ENCODE measurements at regions not wholly inside any gene's neighbourhood (a gene's known extent, or its start where the extent isn't known, plus 50 kb on each side); places are given as distances from the start of the nearest gene placed in this dataset.

DNA sequence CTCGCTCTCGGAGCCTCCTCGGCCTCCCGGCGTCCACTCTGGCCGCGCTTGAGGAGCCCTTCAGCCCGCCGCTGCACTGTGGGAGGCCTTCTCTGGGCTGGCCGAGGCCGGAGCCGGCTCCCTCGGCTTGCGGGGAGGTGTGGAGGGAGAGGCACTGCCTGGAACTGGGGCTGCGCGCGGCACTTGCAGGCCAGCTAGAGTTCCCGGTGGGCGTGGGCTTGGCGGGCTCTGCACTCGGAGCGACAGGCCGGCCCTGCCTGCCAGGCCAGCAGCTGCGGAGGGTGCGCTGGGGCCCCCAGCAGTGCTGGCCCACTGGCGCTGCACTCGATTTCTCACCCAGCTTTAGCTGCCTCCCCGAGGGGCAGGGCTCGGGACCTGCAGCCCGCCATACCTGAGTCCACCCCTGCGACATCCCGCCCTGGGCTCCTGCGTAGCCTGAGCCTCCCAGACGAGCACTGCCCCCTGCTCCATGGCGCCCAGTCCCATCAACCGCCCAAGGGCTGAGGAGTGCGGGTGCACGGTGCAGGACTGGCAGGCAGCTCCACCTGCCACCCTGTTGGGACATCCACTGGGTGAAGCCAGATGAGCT is 765.0 kb downstream of the IGSF11 start:
- DNase-seq (ENCODE audit: low read depth) = no peak

DNA sequence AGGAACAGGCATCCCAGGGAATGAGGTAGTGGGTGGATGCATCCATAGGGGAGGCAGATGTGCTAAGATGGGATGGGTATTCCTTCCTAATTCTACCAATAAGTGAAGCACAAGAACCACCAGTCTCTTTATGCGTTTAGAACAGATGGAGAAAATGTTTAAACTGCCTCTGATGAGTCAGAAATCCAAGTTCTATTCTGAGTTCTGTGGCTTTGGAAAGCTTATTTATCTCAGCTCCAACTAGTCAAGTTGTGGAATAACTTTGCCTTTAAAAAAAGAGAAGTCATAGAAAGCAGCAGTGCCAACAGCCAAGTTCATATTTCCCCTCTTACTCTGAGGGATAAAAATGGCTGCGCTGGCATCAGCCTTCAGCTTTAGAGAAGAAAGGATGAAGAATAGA is 761.7 kb downstream of the IGSF11 start:
- no peak for DNase-seq (ENCODE audit: low read depth)

DNA sequence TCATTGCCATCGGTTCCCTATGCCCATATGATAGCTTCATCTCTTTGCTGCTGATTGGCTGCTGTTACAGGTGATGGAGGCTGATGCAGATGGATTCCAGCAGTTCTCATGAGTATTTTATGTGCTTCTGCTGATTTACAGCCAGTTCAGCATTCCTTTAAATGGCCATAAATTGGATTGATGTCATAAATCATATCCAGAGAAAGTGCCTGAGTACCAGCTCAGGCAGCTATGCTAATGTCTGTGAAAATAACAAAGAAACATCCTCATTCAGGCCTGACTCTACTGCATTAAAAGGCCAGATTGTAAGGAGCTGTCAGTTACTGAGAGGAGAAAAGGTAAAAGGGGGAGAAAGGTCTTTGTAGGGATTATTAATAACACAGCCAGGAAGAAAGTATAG is 756.8 kb downstream of the IGSF11 start:
- DNase-seq (ENCODE audit: low read depth) = no peak

DNA sequence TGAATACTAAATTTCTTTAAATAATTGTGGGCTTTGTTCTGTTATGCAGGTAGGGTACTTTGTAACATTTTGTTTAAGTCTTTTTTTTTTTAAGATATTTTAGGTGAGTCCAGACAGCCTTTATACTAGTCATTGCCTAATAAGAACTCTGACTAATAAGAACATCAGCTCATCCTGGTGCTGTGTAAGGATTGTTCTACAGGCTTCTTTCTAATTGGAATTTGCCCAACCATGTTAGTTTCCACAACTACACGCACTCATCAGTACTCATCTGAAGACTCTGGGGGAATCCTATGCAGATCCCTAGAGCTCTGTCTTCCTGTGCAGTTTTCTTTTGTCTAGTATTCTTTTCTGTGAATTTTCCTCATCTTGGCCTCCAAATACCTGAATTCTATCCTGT is 741.8 kb downstream of the IGSF11 start:
- no peak for DNase-seq (ENCODE audit: low read depth)

DNA sequence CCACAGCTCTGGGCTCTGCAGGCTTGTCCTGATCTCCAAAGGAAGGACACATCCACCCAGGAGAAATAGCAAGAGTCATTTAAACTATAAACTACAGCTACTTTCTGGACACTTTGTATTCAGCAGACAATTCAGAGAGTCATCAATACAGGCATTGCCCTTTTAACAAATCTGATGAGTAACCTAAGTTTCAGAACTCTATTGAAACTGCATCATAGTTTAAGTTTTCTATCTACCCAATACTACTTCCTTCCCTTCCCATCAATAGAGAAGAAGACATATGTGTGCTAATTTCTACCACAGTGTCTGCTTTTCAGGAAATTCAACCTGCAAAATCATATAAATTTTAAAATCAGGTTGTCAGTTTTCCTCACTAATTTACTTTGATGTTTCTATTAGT is 736.5 kb downstream of the IGSF11 start:
- DNase-seq (ENCODE audit: low read depth) = no peak

DNA sequence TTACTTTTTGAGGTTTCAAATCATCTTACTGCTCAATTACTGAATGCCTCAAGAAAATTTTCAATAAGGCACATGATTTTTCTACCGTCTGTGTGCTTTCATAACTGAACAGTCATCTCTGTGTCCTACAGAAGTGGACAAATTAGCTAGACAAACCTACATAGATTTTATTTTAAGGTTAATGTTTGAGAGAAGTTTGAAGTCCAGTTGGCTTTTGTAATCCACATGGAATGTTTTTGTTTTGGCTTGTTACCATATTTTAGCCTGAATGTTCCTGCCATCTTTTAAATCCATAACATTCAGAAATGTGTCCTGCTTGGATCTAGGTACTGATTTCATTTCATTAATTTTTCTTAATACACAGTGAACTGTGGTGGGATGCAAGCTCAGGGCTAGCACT is 730.1 kb downstream of the IGSF11 start:
- no peak for DNase-seq (ENCODE audit: low read depth)

DNA sequence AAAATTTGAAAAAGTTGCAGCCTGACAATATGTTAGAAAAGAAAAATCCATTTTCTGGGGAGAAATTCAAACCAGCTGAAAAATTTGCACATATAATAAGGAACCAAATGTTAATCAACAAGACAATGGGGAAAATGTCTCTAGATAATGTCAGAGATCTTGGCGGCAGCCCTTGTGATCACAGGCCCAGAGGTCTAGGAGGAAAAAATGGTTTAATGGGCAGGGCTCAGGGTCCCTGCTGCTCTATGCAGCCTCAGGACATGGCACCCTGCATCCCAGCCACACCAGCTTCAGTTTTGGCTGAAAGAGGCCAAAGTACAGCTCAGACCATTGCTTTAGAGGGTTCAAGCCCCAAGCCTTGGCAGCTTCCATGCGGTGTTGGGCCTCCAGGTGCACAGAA is 701.9 kb downstream of the IGSF11 start:
- no peak for DNase-seq (ENCODE audit: low read depth)

DNA sequence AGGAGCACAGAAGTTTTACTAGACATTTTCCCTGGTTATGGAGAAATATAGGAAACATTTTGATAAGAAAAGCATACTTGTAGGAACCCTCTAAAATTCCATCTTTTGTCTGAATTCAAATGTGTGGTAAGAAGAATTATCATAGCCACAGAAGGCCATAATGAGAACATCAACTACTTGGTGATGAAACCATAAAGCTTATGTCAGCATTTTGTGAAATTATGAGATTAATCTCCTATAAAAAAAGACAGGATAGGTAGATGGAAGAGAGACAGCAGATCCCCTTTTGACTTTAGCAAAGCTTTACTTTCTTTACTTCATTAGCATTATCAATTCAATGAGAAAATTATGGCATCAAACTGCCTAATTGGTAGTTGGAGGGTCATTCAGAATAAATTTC is 697.0 kb downstream of the IGSF11 start:
- DNase-seq (ENCODE audit: low read depth) = no peak

DNA sequence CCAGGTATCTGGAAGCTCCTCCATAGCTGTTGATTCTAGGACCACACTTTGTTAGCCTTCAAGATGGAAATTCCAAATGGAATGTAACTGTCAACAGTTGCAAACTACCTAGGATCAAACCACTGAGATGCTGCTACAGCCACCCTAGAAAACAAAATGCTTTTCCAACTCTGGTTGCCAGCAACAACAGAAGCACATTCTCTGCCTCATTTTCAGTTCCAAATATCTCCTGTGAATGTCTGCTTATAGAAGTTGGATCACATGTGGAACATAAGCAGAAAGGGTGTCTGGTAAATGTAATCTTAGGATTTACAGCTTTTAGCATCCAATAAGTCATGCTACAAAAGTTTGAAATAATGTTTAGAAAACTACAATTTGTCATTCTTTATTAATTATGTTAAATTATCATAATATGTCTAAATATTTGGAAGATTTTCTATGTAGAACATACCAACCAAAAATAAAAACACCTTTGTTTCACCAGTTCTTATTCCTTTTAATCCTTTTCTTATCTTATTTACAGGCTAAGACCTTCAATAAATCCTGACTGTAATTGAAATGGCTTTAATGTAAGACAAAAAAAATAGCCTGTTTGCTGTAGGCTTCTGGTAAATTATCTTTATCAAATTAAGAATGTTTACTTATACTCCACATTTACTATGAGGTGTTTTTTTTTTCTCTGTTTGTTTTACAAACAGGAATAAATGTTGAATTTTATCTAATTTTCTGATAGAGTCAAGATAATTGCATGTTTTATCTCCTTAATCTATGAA is 687.1 kb downstream of the IGSF11 start:
- no peak for DNase-seq (ENCODE audit: low read depth)

DNA sequence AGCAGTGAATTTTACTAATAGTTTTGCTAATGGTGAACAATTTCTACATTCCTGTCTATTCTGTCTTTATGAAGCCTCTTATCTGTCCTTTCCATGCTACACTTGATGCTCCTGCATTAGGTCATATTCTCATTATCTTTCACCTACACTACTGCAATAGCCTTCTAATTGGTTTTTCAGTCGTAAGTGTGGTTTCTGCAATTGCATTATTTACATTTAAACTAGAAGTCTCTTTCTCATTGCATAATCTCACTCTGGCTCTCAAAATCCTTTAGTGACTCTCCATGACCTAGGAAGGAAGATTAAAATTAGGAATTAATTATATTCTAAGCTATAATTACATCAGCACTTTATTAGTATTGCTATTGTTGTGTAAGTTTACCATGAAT is 686.5 kb downstream of the IGSF11 start:
- DNase-seq (ENCODE audit: low read depth) = no peak

DNA sequence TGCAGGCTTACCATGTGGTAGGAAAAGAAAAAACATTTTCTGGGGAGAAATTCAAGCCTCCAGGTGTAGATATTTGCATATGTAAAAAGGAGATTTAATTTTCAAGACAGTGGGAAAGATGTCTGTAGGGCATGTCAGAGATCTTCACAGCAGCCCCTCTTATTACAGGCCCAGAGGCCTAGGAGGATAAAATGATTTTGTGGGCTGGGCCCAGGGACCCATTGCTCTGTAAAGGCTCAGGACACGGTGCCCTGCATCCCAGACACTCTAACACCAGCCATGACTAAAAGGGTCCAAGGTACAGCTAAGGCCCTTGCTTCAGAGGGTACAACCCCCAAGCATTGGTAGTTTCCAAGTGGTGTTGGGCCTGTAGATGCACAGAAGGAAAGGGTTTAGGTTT is 680.1 kb downstream of the IGSF11 start:
- DNase-seq (ENCODE audit: low read depth) = no peak

DNA sequence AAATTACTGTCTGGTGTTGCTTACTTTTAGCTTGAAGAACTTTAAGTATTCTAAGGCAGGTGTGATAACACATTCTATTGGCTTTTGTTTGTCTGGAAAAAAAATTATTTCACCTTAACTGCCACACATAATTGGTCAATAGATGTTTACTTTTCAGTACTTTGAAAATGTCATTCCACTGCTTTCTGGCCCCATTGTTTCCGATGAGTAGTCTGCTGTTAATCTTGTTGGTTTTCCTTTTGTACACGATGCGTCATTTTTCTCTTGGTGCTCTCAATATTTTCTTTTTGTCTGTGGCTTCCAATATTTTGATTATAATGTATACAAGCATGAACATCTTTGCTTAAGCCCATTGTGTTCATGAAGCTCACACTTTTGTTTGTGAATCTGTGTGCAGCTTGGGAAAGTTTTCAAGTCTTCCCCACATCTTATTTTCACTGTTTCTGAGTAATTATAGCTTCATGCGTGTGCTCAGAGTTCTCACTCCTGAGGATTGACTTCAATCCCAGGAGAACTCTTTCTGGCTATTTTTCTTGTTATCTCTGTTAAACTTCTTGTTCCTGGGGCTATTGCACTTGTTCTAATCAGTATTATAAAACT is 664.7 kb downstream of the IGSF11 start:
- no peak for DNase-seq (ENCODE audit: low read depth)

DNA sequence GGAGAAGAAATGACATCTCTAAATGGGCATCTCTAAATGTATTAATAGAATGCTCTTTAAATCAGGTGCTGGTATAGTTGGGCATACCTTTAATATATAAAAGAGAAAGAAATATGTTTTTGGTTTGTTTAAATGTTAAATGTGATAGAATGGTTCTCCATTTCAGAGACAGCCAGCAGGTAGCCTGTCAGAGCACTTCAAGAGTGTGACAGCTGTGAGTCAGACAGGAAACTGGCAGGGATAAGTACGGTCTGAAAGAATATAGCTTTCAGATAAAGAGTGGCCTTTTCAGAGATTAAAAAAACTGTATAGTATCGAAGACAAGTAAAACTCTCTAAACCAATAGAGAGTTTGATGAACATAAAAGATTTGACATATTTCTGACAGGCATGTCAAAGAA is 654.1 kb downstream of the IGSF11 start:
- no peak for DNase-seq (ENCODE audit: low read depth)

DNA sequence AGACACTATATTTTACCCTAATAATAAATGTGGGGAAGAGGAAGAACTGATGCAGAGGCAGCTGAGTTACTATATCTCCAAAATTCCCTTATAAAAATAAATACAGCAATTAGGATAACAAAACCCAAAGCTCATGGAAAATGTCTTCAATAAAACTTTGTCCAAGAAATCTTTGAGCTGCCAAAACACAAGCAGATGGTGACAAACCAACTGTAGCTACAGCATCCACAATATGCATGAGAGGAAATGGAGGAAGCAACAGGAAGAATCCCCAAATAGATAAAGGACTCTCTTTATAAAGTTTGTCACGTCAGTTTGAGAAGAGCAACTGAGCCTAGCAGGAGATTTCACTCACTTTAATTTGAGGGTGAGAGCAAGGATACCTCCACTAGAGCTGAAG is 638.2 kb downstream of the IGSF11 start:
- no peak for DNase-seq (ENCODE audit: low read depth)

DNA sequence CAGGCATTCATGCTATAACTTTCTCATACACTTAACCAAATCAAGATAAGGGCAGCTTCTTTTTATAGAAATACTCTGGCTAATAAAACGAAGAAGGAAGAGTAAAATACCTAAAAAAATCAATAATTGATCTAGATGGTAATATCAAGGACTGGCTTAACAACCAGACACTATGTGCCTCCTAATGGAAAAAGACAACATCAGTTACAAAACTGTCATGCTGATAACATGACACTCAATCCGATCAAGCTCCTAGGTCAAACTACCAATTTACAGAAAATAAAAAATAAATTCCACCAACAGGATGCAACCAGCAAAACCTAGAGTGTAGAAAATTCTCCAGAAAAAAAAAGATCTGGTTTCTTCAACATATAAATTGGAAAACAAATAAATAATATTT is 634.6 kb downstream of the IGSF11 start:
- no peak for DNase-seq (ENCODE audit: low read depth)

DNA sequence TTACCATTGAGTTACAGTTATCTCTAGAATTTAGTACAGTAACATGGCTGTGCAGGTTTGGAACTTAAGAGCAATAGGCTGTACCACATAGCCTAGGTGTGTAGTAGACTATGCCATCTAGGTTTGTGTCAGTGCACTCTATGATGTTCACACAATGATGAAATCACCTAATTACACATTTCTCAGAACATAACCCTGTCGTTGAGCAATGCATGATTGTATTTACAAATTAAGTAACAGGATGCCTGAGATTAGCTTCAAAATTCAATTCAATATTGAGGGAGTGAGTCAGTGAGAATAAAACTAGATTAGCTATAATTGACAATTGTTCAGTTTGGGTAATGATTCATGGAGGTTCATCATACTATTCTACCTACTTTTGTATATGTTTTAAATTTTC is 633.8 kb downstream of the IGSF11 start:
- no peak for DNase-seq (ENCODE audit: low read depth)

DNA sequence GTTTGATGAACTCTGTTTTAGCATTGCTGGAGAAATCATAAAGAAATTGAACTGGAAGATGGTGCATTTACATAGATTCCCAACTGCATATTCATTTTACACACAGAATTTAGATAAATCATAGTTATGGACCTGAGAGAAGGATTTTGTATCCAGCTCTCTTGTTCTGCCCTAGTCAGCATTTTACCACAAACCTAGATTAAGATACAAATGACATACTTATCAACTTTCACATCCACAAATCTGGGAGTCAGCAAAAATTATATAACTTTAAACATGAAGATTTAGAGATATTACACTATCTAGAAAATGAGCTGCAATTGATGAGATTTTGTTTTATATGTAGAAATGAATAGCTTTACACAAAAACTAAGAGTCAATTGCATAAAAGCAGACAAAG is 632.8 kb downstream of the IGSF11 start:
- no peak for DNase-seq (ENCODE audit: low read depth)

DNA sequence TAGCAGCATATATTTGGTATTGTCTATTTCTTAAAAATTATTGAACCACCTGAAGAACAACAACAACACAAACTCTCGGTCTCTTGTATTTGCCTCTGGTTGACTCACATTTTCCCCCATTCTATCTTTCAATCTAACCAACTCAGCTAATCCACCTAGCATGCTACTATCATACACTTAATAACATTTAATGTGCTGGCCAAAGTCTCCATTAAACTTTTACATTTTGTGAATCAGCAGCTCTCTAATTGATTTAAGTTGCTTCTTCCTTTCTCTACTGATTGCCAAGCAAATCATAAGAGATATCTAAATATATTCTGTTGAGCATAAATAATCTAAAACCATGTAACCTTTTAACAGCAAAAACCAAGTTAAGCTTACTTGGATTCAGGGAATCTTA is 631.7 kb downstream of the IGSF11 start:
- DNase-seq (ENCODE audit: low read depth) = no peak

DNA sequence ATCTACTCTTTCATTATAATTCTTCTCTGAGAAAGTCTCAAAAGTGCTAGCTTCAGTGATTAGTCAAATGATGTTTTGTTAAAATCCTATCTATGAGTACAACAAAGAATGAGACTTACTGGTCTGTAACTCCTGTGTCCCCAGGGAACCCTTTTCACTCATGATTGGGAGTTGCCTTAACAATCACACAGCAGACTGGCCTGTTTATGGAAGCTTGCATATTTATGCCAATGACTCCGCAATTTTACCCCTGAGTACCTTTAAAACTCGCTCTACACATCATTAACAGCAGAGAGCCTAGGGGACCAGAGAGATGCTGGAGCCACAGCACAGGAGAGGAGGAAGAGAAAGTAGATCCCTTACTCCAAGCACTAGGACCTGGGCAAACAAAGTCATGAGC is 628.1 kb downstream of the IGSF11 start:
- DNase-seq (ENCODE audit: low read depth) = no peak

DNA sequence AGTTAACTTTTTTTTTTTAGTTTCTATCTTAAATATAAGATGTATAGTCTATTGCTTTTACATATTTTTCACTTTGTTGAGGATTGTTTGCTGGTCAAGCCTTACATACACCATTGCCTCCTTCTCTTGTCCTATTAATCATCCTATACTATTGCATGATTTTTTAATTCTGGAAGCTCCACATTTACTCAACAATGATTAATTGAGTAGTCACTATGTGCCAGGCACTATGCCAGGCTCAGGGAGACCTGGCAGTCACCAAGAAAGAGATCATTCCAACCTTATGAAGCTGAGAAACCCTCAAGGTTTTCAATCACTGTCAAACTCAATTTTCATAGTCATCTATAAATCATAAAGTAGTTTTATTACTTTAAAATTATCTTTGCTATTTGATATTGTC is 626.2 kb downstream of the IGSF11 start:
- no peak for DNase-seq (ENCODE audit: low read depth)

DNA sequence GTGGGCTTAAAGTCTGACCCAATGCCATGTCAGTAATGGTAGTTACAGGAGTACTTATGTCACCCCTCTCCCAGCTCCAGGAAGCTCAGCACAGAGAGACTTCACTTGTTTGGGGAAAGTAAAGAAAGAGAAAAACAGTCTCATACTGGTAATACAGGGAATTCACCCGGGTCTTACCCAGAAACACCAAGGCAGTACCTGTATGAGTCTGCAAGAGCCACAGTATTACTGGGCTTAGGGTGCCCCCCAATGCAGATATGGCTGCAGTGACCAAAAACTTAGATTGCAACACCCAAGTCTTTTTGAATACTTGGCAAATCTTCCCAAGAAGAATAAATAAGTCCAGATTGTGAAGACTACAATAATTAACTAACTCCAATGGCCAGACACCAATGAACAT is 622.1 kb downstream of the IGSF11 start:
- DNase-seq (ENCODE audit: low read depth) = no peak

DNA sequence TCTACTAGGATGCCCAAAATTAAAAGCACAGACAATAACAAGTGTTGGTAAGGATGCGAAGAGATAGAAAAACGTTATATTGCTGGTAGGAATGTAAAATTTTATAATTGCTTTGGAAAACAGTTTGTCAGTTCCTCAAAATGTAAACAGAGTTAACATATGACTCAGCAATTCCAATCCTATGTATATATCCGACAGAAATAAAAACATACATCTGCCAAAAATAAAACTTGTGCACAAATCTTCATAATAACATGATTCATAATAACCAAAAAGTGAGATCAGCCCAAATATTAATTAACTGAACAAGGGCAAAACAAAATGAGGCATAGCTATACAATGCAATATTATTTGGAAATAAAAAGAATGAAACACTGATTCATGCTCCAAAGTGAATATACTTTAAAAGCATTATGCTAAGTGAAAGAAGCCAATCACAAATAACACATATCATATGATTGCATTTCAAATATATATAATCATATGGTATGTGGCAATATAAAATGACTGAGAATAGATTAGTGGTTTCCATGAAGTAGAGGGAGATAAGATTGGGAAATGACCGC is 609.3 kb downstream of the IGSF11 start:
- no peak for DNase-seq (ENCODE audit: low read depth)

DNA sequence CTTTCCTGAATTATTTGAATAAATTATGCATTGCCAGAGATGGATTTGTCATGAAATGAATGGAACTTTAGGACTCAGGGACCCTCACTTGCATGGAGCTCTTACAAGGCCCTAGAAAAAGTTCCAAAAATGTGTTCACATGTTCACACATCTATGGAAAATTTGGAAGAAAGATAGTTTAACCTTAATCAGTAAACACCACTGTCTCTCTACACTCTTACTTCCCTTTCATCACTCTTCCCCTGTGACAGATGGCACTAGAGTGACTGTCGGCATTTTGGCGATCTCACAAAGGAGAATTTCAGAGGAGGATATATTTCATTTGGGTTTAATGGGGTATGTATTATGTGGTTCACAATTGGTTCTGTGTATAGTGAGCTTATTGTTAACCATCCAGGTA is 600.8 kb downstream of the IGSF11 start:
- DNase-seq (ENCODE audit: low read depth) = no peak
